ENCODE measurements at regions not wholly inside any gene's neighbourhood (a gene's known extent, or its start where the extent isn't known, plus 50 kb on each side); places are given as distances from the start of the nearest gene placed in this dataset.

DNA sequence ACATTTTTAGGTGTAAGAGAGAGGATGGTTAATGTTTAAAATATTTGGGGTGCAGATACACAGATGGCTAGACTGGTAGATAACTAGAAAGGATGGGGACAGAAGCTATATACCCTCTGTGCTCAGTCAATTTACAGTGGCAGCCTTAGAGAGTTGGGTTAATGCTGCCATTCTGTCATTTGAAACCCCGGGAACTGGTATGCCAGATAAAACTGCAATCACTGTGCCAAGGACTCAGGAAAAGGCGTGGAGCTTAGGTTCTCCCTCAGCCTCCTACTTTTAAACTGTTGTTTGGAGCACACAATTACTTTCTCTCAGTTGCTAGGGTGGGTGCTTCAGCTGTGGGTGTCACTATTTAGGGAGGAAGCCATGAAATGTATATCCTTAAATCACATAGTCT lies 90.0 kb upstream of the HNRNPU start:
- WGBS (ENCODE audit: insufficient coverage, low coverage, missing lambda C conversion rate): 20% methylated on average over 2 of the region's 2 CpGs
- Histone ChIP-seq H3K36me3 (ENCODE audit: control insufficient read depth, insufficient read depth, low read length) (no peaks in the 10 kb centered on the region), H3K4me3 (no peak overlapping the region), H3K4me1 (replicated peaks in 1 of 2; ENCODE audit: control insufficient read depth in 2 of 2, insufficient read depth in 2 of 2, low read length in 2 of 2) (no peaks in the 10 kb centered on the region), H3K79me2 (ENCODE audit: control insufficient read depth, insufficient read depth, low read length) (no peaks in the 10 kb centered on the region), H3K27ac (ENCODE audit: extremely low read depth, low read depth, low read length) (no peak overlapping the region), H3K9me3 (replicated peaks; ENCODE audit: control insufficient read depth, insufficient read depth, low read depth, low read length) (no peaks in the 10 kb centered on the region), H3K27me3 (ENCODE audit: control insufficient read depth in 2 of 2, insufficient read depth in 2 of 2, low read length in 2 of 2) (no peaks in the 10 kb centered on the region), H3K4me2 (ENCODE audit: insufficient read depth, low read length) (no peak overlapping the region), H2AFZ (ENCODE audit: low read depth, low read length) (no peak overlapping the region), H3K9me1 (ENCODE audit: control insufficient read depth, insufficient read depth, low read length) (no peaks in the 10 kb centered on the region), H3K9ac (ENCODE audit: insufficient read depth in 1 of 2, low read depth in 2 of 2, low read length in 2 of 2) (no peak overlapping the region), H4K20me1 (replicated peaks; ENCODE audit: control insufficient read depth, insufficient read depth, low read length) (no peaks in the 10 kb centered on the region)
- ATAC-seq (no peak), FAIRE-seq (peak; percentile 15), DNase-seq (ENCODE audit: extremely low read depth in 1 of 4, low spot score in 3 of 4) (no peak)
- TF ChIP-seq, protein P1, sequence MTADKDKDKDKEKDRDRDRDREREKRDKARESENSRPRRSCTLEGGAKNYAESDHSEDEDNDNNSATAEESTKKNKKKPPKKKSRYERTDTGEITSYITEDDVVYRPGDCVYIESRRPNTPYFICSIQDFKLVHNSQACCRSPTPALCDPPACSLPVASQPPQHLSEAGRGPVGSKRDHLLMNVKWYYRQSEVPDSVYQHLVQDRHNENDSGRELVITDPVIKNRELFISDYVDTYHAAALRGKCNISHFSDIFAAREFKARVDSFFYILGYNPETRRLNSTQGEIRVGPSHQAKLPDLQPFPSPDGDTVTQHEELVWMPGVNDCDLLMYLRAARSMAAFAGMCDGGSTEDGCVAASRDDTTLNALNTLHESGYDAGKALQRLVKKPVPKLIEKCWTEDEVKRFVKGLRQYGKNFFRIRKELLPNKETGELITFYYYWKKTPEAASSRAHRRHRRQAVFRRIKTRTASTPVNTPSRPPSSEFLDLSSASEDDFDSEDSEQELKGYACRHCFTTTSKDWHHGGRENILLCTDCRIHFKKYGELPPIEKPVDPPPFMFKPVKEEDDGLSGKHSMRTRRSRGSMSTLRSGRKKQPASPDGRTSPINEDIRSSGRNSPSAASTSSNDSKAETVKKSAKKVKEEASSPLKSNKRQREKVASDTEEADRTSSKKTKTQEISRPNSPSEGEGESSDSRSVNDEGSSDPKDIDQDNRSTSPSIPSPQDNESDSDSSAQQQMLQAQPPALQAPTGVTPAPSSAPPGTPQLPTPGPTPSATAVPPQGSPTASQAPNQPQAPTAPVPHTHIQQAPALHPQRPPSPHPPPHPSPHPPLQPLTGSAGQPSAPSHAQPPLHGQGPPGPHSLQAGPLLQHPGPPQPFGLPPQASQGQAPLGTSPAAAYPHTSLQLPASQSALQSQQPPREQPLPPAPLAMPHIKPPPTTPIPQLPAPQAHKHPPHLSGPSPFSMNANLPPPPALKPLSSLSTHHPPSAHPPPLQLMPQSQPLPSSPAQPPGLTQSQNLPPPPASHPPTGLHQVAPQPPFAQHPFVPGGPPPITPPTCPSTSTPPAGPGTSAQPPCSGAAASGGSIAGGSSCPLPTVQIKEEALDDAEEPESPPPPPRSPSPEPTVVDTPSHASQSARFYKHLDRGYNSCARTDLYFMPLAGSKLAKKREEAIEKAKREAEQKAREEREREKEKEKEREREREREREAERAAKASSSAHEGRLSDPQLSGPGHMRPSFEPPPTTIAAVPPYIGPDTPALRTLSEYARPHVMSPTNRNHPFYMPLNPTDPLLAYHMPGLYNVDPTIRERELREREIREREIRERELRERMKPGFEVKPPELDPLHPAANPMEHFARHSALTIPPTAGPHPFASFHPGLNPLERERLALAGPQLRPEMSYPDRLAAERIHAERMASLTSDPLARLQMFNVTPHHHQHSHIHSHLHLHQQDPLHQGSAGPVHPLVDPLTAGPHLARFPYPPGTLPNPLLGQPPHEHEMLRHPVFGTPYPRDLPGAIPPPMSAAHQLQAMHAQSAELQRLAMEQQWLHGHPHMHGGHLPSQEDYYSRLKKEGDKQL (CRISPR knock-in tag; IDR thresholded peaks at IDR 0.05; ENCODE audit: borderline replicate concordance): no peak
- no peak for TF ChIP-seq HDAC3 (IDR thresholded peaks at IDR 0.05; ENCODE audit: borderline replicate concordance, partially characterized antibody)
- BruUV-seq (replicated peaks): no TSS peak
- in situ Hi-C loops (cut with MboI): no loop called here
- POLR2A ChIA-PET: interaction anchor here (1.1 to 2.3 kb wide), 3 partner anchors 9 to 11 kb away, joined by 3 to 7 read pairs (median 5); no protein-coding TSS in a partner anchor
- CTCF ChIA-PET (ENCODE audit: low intra/inter-chr PET ratio): no interaction called here
- intact Hi-C loops (cut with micrococcal nuclease): no loop called here

Data from K562 (cell line).